ENCODE measurements at regions not wholly inside any gene's neighbourhood (a gene's known extent, or its start where the extent isn't known, plus 50 kb on each side); places are given as distances from the start of the nearest gene placed in this dataset.

- Histone ChIP-seq H3K36me3 (ENCODE audit: control insufficient read depth, insufficient read depth, low read length) (no peaks in the 10 kb centered on the region), H3K9ac (ENCODE audit: extremely low read depth, low read length, poor library complexity, severe bottlenecking) (no peak overlapping the region), H3K4me3 (ENCODE audit: low read length) (no peak overlapping the region), H3K27me3 (ENCODE audit: control insufficient read depth, insufficient read depth, low read length, poor library complexity, severe bottlenecking) (no peaks in the 10 kb centered on the region), H3K27ac (ENCODE audit: low read depth, low read length) (no peak overlapping the region), H3K4me1 (ENCODE audit: control insufficient read depth, insufficient read depth, low read length) (no peaks in the 10 kb centered on the region), H3K9me3 (ENCODE audit: control insufficient read depth, low read length) (peaks cover 37% of the 10 kb centered on the region)
- peaks cover 2% of the 10 kb centered on the region for H3K4me1 Mint-ChIP-seq
- H3K27ac Mint-ChIP-seq, result no peak overlapping the region
- peaks cover 10% of the 10 kb centered on the region for H3K9me3 Mint-ChIP-seq
- no peak for DNase-seq
- peaks cover 27% of the 10 kb centered on the region for H3K36me3 Mint-ChIP-seq (ENCODE audit: low read depth)
- no peak for TF ChIP-seq CTCF (conservative IDR thresholded peaks at IDR 0.05)
- WGBS, 2 experiments (ENCODE audit: insufficient coverage in 1 of 2, insufficient read length in 1 of 2), result 96 to 97% methylated on average over 3 of the region's 3 CpGs
- H3K4me3 Mint-ChIP-seq, result no peak overlapping the region
- no peaks in the 10 kb centered on the region for H3K27me3 Mint-ChIP-seq (ENCODE audit: insufficient read depth)
These were observed 131.5 kb upstream of the TNC start for GRCh38 chr9:115249488-115249887.

GRCh38 chr9:115250621-115251032, 132.7 kb upstream of the TNC start:
- 84% methylated on average over 1 of the region's 1 CpG; no CpG with 5 or more reads in 1 of the 2 experiments for WGBS, 2 experiments (ENCODE audit: insufficient coverage in 1 of 2, insufficient read length in 1 of 2)
- H3K4me3 Mint-ChIP-seq, result no peak overlapping the region
- TF ChIP-seq CTCF (conservative IDR thresholded peaks at IDR 0.05), result no peak
- Histone ChIP-seq H3K27me3 (ENCODE audit: control insufficient read depth, insufficient read depth, low read length, poor library complexity, severe bottlenecking) (no peaks in the 10 kb centered on the region), H3K9me3 (ENCODE audit: control insufficient read depth, low read length) (peaks cover 39% of the 10 kb centered on the region), H3K36me3 (ENCODE audit: control insufficient read depth, insufficient read depth, low read length) (no peaks in the 10 kb centered on the region), H3K27ac (ENCODE audit: low read depth, low read length) (no peak overlapping the region), H3K4me3 (ENCODE audit: low read length) (no peak overlapping the region), H3K4me1 (ENCODE audit: control insufficient read depth, insufficient read depth, low read length) (no peaks in the 10 kb centered on the region), H3K9ac (ENCODE audit: extremely low read depth, low read length, poor library complexity, severe bottlenecking) (no peak overlapping the region)
- peaks cover 2% of the 10 kb centered on the region for H3K4me1 Mint-ChIP-seq
- H3K27ac Mint-ChIP-seq, result no peak overlapping the region
- peaks cover 30% of the 10 kb centered on the region for H3K36me3 Mint-ChIP-seq (ENCODE audit: low read depth)
- DNase-seq, result peak; percentile 64
- H3K9me3 Mint-ChIP-seq, result peaks cover 10% of the 10 kb centered on the region
- H3K27me3 Mint-ChIP-seq (ENCODE audit: insufficient read depth), result no peaks in the 10 kb centered on the region

GRCh38 chr9:115254287-115255180, 136.6 kb upstream of the TNC start:
- no peak overlapping the region for H3K4me3 ChIP-seq (ENCODE audit: low read length)
- H3K9me3 ChIP-seq (ENCODE audit: control insufficient read depth, low read length), result peaks cover 28% of the 10 kb centered on the region
- Mint-ChIP-seq H3K36me3 (ENCODE audit: low read depth) (peaks cover 35% of the 10 kb centered on the region), H3K9me3 (peaks cover 11% of the 10 kb centered on the region), H3K4me3 (no peak overlapping the region), H3K27me3 (ENCODE audit: insufficient read depth) (no peaks in the 10 kb centered on the region), H3K4me1 (no peaks in the 10 kb centered on the region), H3K27ac (no peak overlapping the region)
- no peak overlapping the region for H3K9ac ChIP-seq (ENCODE audit: extremely low read depth, low read length, poor library complexity, severe bottlenecking)
- H3K4me1 ChIP-seq (ENCODE audit: control insufficient read depth, insufficient read depth, low read length), result no peaks in the 10 kb centered on the region
- H3K27ac ChIP-seq (ENCODE audit: low read depth, low read length), result no peak overlapping the region
- TF ChIP-seq CTCF (conservative IDR thresholded peaks at IDR 0.05), result no peak
- no peaks in the 10 kb centered on the region for H3K36me3 ChIP-seq (ENCODE audit: control insufficient read depth, insufficient read depth, low read length)
- H3K27me3 ChIP-seq (ENCODE audit: control insufficient read depth, insufficient read depth, low read length, poor library complexity, severe bottlenecking), result no peaks in the 10 kb centered on the region
- WGBS, 2 experiments (ENCODE audit: insufficient coverage in 1 of 2, insufficient read length in 1 of 2), result 88 to 92% methylated on average over 4 to 5 of the region's 5 CpGs
- no peak for DNase-seq

All from endodermal cell (in vitro differentiated cells).